Endothelial cell of umbilical vein (primary cell): ENCODE measurements at regions not wholly inside any gene's neighbourhood (a gene's known extent, or its start where the extent isn't known, plus 50 kb on each side); places are given as distances from the start of the nearest gene placed in this dataset.

Experiments
- EZH2 ChIP-seq: IDR thresholded peaks from 2 replicates; pipeline ENCODE4 v1.6.1; 2012; ENCODE audit warnings: borderline replicate concordance, low read depth, mild to moderate bottlenecking, moderate library complexity, low read length, inconsistent platforms; ENCODE audit not compliant: severe bottlenecking
- POLR2A ChIP-seq: IDR thresholded peaks from 2 replicates; pipeline ENCODE4 v1.6.1; 2012; ENCODE audit warnings: low read depth, mild to moderate bottlenecking, control low read depth, low read length
- POLR2AphosphoS5 ChIP-seq: IDR thresholded peaks from 2 replicates; pipeline ENCODE4 v1.6.1; 2012; ENCODE audit warnings: low read depth, mild to moderate bottlenecking, control low read depth, low read length, moderate library complexity; ENCODE audit not compliant: insufficient read depth

DNA sequence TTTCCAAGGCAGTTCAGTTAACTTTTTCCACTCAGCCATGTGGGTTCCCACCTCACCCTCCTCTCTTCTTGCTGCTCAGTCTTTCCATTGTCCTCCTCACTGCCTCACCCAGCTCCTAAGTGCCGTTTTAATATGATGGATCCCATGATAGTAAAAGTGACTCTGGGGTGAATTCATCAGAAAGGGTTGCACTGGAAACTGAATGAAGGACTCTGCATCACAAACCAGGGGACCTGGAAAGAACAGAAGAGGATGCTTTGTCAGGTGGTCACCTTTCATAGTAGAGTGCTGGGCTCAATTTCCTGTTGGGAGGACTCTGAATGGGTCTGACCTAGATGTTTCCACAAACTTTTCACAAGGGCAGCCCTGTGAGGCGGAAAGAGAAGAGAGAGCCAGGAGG lies 67.8 kb upstream of the SLC8A3 start:
- TF ChIP-seq POLR2A: no peak
- no peak for TF ChIP-seq EZH2
- no peak for TF ChIP-seq POLR2AphosphoS5
